ENCODE measurements at regions not wholly inside any gene's neighbourhood (a gene's known extent, or its start where the extent isn't known, plus 50 kb on each side); places are given as distances from the start of the nearest gene placed in this dataset.

DNA sequence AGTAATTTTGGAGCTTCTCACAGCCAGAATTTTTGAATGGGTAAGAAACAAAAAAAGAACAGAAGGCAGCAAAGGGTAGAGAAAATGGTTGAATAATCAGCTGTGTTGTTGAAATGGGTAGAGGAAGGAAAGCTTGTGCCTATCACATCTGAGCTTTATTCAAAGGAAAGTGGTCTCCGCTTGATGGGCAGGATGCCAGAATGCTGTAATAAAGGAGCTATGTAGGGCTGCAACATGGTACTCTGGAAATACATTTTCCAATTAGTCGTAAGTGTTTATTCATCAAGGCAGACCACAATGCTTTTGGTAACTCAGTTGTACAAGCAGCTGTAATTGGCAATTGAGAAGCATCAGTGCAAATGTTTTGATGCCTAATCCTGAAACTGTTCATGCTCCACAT, 196.9 kb downstream of the ICOS start:
- Mint-ChIP-seq H3K4me3 (ENCODE audit: unreplicated experiment) (no peak overlapping the region), H3K27ac (ENCODE audit: unreplicated experiment) (no peak overlapping the region), H3K27me3 (ENCODE audit: unreplicated experiment) (no peaks in the 10 kb centered on the region), H3K4me1 (ENCODE audit: low read depth, unreplicated experiment) (no peaks in the 10 kb centered on the region), H3K36me3 (ENCODE audit: unreplicated experiment) (no peaks in the 10 kb centered on the region), H3K9me3 (ENCODE audit: unreplicated experiment) (no peaks in the 10 kb centered on the region)
- DNase-seq = no peak
- TF ChIP-seq, protein P1, sequence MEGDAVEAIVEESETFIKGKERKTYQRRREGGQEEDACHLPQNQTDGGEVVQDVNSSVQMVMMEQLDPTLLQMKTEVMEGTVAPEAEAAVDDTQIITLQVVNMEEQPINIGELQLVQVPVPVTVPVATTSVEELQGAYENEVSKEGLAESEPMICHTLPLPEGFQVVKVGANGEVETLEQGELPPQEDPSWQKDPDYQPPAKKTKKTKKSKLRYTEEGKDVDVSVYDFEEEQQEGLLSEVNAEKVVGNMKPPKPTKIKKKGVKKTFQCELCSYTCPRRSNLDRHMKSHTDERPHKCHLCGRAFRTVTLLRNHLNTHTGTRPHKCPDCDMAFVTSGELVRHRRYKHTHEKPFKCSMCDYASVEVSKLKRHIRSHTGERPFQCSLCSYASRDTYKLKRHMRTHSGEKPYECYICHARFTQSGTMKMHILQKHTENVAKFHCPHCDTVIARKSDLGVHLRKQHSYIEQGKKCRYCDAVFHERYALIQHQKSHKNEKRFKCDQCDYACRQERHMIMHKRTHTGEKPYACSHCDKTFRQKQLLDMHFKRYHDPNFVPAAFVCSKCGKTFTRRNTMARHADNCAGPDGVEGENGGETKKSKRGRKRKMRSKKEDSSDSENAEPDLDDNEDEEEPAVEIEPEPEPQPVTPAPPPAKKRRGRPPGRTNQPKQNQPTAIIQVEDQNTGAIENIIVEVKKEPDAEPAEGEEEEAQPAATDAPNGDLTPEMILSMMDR (IDR thresholded peaks at IDR 0.05; ENCODE audit: partially characterized antibody, unreplicated experiment) = no peak

DNA sequence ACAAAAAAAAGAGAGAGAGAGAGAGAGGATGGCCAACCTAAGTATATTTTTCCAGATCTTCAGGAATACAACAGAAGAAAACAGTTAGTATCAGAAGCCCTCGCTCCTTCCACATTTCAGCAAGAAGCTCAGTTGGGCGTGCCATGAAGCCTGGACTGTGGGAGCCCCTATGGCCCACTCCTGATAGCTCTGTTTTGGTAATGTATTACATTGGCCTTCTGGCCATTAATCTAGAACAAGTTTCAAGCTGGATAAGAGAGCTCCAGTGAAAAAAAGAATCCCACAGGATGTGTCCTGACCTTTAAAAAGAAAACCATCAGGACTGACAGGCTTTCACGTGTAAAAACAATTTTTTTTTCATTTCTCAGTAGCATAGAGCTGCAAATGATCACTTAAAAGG, 197.9 kb downstream of the ICOS start:
- no peaks in the 10 kb centered on the region for H3K36me3 Mint-ChIP-seq (ENCODE audit: unreplicated experiment)
- TF ChIP-seq, protein P1 (IDR thresholded peaks at IDR 0.05; ENCODE audit: partially characterized antibody, unreplicated experiment) = no peak
- no peak overlapping the region for H3K4me3 Mint-ChIP-seq (ENCODE audit: unreplicated experiment)
- H3K4me1 Mint-ChIP-seq (ENCODE audit: low read depth, unreplicated experiment) = no peaks in the 10 kb centered on the region
- DNase-seq = no peak
- no peak overlapping the region for H3K27ac Mint-ChIP-seq (ENCODE audit: unreplicated experiment)
- H3K27me3 Mint-ChIP-seq (ENCODE audit: unreplicated experiment) = no peaks in the 10 kb centered on the region
- H3K9me3 Mint-ChIP-seq (ENCODE audit: unreplicated experiment) = no peaks in the 10 kb centered on the region

DNA sequence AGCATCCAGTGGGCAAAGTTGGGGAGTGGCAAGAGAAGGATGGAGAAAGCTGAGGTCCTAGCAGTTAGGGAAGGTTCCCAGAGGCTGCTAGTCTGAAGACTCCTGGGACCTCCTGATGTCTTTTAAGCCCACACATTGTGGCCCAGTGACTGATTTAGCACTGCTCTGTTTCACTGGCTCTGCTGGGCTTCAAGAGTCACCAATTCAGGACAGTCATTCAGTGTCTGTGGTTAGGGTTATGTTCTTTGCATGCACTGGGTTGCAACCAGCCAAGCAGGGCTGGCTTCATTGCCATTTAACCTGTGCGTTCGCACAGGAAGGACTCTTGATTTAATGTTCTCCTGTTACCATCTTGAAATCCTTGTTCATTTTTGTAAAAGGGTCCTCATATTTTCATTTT, 199.2 kb downstream of the ICOS start:
- H3K27ac Mint-ChIP-seq (ENCODE audit: unreplicated experiment) = no peak overlapping the region
- H3K4me3 Mint-ChIP-seq (ENCODE audit: unreplicated experiment) = no peak overlapping the region
- no peak for DNase-seq
- no peaks in the 10 kb centered on the region for H3K9me3 Mint-ChIP-seq (ENCODE audit: unreplicated experiment)
- peaks cover 3% of the 10 kb centered on the region for H3K36me3 Mint-ChIP-seq (ENCODE audit: unreplicated experiment)
- TF ChIP-seq, protein P1 (IDR thresholded peaks at IDR 0.05; ENCODE audit: partially characterized antibody, unreplicated experiment) = no peak
- peaks cover 2% of the 10 kb centered on the region for H3K27me3 Mint-ChIP-seq (ENCODE audit: unreplicated experiment)
- H3K4me1 Mint-ChIP-seq (ENCODE audit: low read depth, unreplicated experiment) = no peaks in the 10 kb centered on the region

DNA sequence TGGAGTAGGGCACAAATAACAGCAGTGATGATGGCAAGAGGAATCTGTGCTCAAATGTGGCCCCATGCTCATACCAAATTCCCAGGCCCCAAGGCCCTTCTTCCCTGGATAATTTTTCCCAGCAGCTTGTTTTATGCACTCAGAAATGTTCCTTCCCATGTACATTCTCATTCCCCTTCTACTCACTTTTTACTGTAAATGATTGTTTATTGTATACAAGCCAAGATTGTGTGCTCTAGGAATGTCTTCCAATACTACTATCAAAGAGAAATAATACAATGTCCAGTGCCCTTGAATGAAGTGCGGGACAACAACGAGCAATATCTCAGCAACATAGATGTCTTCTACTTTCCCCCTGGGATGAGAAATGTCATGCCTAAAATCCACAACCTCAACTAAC, 201.6 kb downstream of the ICOS start:
- no peak overlapping the region for H3K4me3 Mint-ChIP-seq (ENCODE audit: unreplicated experiment)
- H3K9me3 Mint-ChIP-seq (ENCODE audit: unreplicated experiment) = no peaks in the 10 kb centered on the region
- no peak for DNase-seq
- no peaks in the 10 kb centered on the region for H3K4me1 Mint-ChIP-seq (ENCODE audit: low read depth, unreplicated experiment)
- peaks cover 3% of the 10 kb centered on the region for H3K36me3 Mint-ChIP-seq (ENCODE audit: unreplicated experiment)
- TF ChIP-seq, protein P1 (IDR thresholded peaks at IDR 0.05; ENCODE audit: partially characterized antibody, unreplicated experiment) = no peak
- H3K27me3 Mint-ChIP-seq (ENCODE audit: unreplicated experiment) = peaks cover 2% of the 10 kb centered on the region
- no peak overlapping the region for H3K27ac Mint-ChIP-seq (ENCODE audit: unreplicated experiment)

DNA sequence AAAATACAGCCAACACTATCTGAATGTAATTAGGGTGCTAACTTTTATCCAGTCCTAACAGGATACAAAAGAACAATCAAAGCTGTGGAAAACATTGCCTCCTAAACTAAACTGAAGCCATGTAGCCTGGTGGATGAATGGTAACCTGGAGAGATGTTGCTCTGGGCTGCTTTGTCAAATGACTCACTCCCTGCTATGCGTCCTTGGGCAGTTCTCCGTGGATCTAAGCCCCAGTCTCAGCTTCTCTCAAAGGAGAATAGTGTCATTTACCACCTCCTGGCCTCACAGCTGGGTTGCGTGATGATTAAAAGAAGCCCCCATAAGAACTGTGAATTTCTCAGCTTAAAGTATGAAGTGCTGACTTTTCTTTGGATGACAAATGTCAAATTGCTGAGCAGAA, 203.7 kb downstream of the ICOS start:
- TF ChIP-seq, protein P1 (IDR thresholded peaks at IDR 0.05; ENCODE audit: partially characterized antibody, unreplicated experiment) = no peak
- Mint-ChIP-seq H3K27me3 (ENCODE audit: unreplicated experiment) (peaks cover 2% of the 10 kb centered on the region), H3K4me1 (ENCODE audit: low read depth, unreplicated experiment) (peaks cover under 1% of the 10 kb centered on the region), H3K36me3 (ENCODE audit: unreplicated experiment) (peaks cover 3% of the 10 kb centered on the region), H3K4me3 (ENCODE audit: unreplicated experiment) (no peak overlapping the region), H3K27ac (ENCODE audit: unreplicated experiment) (no peak overlapping the region), H3K9me3 (ENCODE audit: unreplicated experiment) (peaks cover 2% of the 10 kb centered on the region)
- DNase-seq = no peak
